ENCODE measurements at regions not wholly inside any gene's neighbourhood (a gene's known extent, or its start where the extent isn't known, plus 50 kb on each side); places are given as distances from the start of the nearest gene placed in this dataset.

- Histone ChIP-seq H3K4me3 (ENCODE audit: control extremely low read depth in 1 of 5, extremely low read depth in 1 of 5, insufficient read depth in 1 of 5, low read depth in 2 of 5, low read length in 4 of 5) (no peak overlapping the region), H3K9me3 (ENCODE audit: control extremely low read depth in 1 of 3, control insufficient read depth in 2 of 3, insufficient read depth in 1 of 3, low read length in 2 of 3) (peaks cover 0 to 18% (median 1%) of the 10 kb centered on the region in 3 donors), H3K79me2 (ENCODE audit: control insufficient read depth, insufficient read depth, low read length) (no peaks in the 10 kb centered on the region), H3K4me1 (ENCODE audit: control insufficient read depth in 2 of 2, insufficient read depth in 2 of 2, low read length in 2 of 2) (no peaks in the 10 kb centered on the region), H3K9ac (ENCODE audit: low read length) (no peak overlapping the region), H2AFZ (ENCODE audit: insufficient read depth, low read depth, low read length, poor library complexity, severe bottlenecking) (no peak overlapping the region), H3K4me2 (replicated peaks; ENCODE audit: low read depth, low read length, poor library complexity, severe bottlenecking) (no peak overlapping the region), H3K27ac (ENCODE audit: low read length in 2 of 2) (no peak overlapping the region), H3K27me3 (replicated peaks in 1 of 4; ENCODE audit: control extremely low read depth in 1 of 4, control insufficient read depth in 3 of 4, insufficient read depth in 4 of 4, low read length in 3 of 4) (no peaks in the 10 kb centered on the region), H4K20me1 (ENCODE audit: control insufficient read depth, insufficient read depth, low read length, poor library complexity, severe bottlenecking) (no peaks in the 10 kb centered on the region), H3K36me3 (replicated peaks in 1 of 2; ENCODE audit: control extremely low read depth in 1 of 2, control insufficient read depth in 1 of 2, extremely low read depth in 1 of 2, insufficient read depth in 2 of 2, low read length in 1 of 2) (no peaks in the 10 kb centered on the region)
- intact Hi-C loops (cut with micrococcal nuclease): no loop called here
- Mint-ChIP-seq H3K4me3 (no peak overlapping the region), H3K27me3 (no peaks in the 10 kb centered on the region), H3K27ac (no peak overlapping the region), H3K9me3 (ENCODE audit: insufficient read depth) (peaks cover 7% of the 10 kb centered on the region), H3K4me1 (no peaks in the 10 kb centered on the region)
- no peak for ATAC-seq (ENCODE audit: low read depth)
- POLR2A ChIA-PET: no interaction called here
- TF ChIP-seq, protein P1, sequence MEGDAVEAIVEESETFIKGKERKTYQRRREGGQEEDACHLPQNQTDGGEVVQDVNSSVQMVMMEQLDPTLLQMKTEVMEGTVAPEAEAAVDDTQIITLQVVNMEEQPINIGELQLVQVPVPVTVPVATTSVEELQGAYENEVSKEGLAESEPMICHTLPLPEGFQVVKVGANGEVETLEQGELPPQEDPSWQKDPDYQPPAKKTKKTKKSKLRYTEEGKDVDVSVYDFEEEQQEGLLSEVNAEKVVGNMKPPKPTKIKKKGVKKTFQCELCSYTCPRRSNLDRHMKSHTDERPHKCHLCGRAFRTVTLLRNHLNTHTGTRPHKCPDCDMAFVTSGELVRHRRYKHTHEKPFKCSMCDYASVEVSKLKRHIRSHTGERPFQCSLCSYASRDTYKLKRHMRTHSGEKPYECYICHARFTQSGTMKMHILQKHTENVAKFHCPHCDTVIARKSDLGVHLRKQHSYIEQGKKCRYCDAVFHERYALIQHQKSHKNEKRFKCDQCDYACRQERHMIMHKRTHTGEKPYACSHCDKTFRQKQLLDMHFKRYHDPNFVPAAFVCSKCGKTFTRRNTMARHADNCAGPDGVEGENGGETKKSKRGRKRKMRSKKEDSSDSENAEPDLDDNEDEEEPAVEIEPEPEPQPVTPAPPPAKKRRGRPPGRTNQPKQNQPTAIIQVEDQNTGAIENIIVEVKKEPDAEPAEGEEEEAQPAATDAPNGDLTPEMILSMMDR (IDR thresholded peaks at IDR 0.05): no peak
- TF ChIP-seq EZH2 (IDR thresholded peaks at IDR 0.05; ENCODE audit: borderline replicate concordance, insufficient read depth, low read depth, low read length, poor library complexity, severe bottlenecking): no peak
- CTCF ChIA-PET: no interaction called here
- no peak for DNase-seq
Measured at GRCh38 chr2:167450364-167450763, 562.1 kb downstream of the XIRP2 start.

DNA sequence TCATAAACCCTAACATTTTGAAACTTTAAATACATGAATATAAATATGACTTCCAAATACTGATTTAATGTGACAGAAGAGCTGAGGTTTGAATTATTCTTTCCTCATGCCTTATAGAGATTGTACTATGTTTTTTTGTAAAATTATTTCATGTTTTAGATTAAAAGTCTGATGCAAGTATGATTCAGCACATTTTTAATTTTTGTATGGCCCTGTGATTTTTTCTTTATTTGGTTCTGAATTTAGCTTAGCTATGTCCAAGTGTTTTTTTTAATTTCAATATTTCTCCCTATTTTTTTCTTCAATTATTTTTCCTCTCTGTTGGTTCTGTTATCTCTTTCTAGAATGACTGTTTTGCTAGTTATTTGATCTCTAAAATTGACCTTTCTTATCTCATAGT, 552.1 kb downstream of the XIRP2 start:
- Mint-ChIP-seq H3K27me3 (no peaks in the 10 kb centered on the region), H3K4me1 (no peaks in the 10 kb centered on the region), H3K27ac (no peak overlapping the region), H3K4me3 (no peak overlapping the region), H3K9me3 (ENCODE audit: insufficient read depth) (no peaks in the 10 kb centered on the region)
- Histone ChIP-seq H3K27ac (ENCODE audit: low read length in 2 of 2) (no peak overlapping the region), H3K9ac (ENCODE audit: low read length) (no peak overlapping the region), H3K4me2 (replicated peaks; ENCODE audit: low read depth, low read length, poor library complexity, severe bottlenecking) (no peak overlapping the region), H3K4me3 (ENCODE audit: control extremely low read depth in 1 of 5, extremely low read depth in 1 of 5, insufficient read depth in 1 of 5, low read depth in 2 of 5, low read length in 4 of 5) (no peak overlapping the region), H3K27me3 (replicated peaks in 1 of 4; ENCODE audit: control extremely low read depth in 1 of 4, control insufficient read depth in 3 of 4, insufficient read depth in 4 of 4, low read length in 3 of 4) (no peaks in the 10 kb centered on the region), H4K20me1 (ENCODE audit: control insufficient read depth, insufficient read depth, low read length, poor library complexity, severe bottlenecking) (no peaks in the 10 kb centered on the region), H2AFZ (ENCODE audit: insufficient read depth, low read depth, low read length, poor library complexity, severe bottlenecking) (no peak overlapping the region), H3K9me3 (ENCODE audit: control extremely low read depth in 1 of 3, control insufficient read depth in 2 of 3, insufficient read depth in 1 of 3, low read length in 2 of 3) (no peaks in the 10 kb centered on the region), H3K36me3 (replicated peaks in 1 of 2; ENCODE audit: control extremely low read depth in 1 of 2, control insufficient read depth in 1 of 2, extremely low read depth in 1 of 2, insufficient read depth in 2 of 2, low read length in 1 of 2) (no peaks in the 10 kb centered on the region), H3K79me2 (ENCODE audit: control insufficient read depth, insufficient read depth, low read length) (no peaks in the 10 kb centered on the region), H3K4me1 (ENCODE audit: control insufficient read depth in 2 of 2, insufficient read depth in 2 of 2, low read length in 2 of 2) (no peaks in the 10 kb centered on the region)
- CTCF ChIA-PET: no interaction called here
- no peak for DNase-seq
- POLR2A ChIA-PET: no interaction called here
- intact Hi-C loops (cut with micrococcal nuclease): no loop called here
- TF ChIP-seq, protein P1 (IDR thresholded peaks at IDR 0.05): no peak
- no peak for TF ChIP-seq EZH2 (IDR thresholded peaks at IDR 0.05; ENCODE audit: borderline replicate concordance, insufficient read depth, low read depth, low read length, poor library complexity, severe bottlenecking)
- ATAC-seq (ENCODE audit: low read depth): no peak
